ENCODE measurements at regions not wholly inside any gene's neighbourhood (a gene's known extent, or its start where the extent isn't known, plus 50 kb on each side); places are given as distances from the start of the nearest gene placed in this dataset.

DNA sequence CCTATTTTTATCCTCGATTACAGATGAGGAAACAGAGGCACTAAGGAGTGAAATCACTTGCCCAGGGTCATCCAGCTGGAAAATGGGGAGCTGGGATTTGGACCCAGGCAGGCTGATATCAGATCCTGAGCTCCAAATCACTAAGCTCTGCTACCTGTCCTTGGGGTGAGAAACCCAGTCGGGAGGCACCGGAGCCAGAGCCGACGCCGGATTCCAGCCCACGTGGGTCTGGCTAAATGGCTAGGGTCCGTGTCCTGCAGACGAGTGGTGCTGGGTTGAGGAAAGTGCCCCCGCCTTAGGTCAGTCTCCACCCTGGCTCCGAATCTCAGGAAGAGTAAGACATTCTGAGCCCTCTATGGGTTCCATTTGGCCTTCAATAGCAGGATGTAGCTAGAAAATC, 61.3 kb upstream of the GGTA1 start:
- no peak for TF ChIP-seq EZH2phosphoT487 (IDR thresholded peaks at IDR 0.05; ENCODE audit: borderline replicate concordance)
- TF ChIP-seq, protein P1, sequence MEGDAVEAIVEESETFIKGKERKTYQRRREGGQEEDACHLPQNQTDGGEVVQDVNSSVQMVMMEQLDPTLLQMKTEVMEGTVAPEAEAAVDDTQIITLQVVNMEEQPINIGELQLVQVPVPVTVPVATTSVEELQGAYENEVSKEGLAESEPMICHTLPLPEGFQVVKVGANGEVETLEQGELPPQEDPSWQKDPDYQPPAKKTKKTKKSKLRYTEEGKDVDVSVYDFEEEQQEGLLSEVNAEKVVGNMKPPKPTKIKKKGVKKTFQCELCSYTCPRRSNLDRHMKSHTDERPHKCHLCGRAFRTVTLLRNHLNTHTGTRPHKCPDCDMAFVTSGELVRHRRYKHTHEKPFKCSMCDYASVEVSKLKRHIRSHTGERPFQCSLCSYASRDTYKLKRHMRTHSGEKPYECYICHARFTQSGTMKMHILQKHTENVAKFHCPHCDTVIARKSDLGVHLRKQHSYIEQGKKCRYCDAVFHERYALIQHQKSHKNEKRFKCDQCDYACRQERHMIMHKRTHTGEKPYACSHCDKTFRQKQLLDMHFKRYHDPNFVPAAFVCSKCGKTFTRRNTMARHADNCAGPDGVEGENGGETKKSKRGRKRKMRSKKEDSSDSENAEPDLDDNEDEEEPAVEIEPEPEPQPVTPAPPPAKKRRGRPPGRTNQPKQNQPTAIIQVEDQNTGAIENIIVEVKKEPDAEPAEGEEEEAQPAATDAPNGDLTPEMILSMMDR (conservative IDR thresholded peaks at IDR 0.05; ENCODE audit: low read length): no peak

All from Loucy (cell line).